ENCODE measurements at regions not wholly inside any gene's neighbourhood (a gene's known extent, or its start where the extent isn't known, plus 50 kb on each side); places are given as distances from the start of the nearest gene placed in this dataset.

- WGBS (ENCODE audit: missing lambda C conversion rate) = 8% methylated on average over 3 of the region's 3 CpGs
- DNase-seq (ENCODE audit: low read depth in 1 of 2, low spot score in 1 of 2) = no peak
- no peak for FAIRE-seq
- ATAC-seq = no peak
- TF ChIP-seq POLR2A (IDR thresholded peaks at IDR 0.05; ENCODE audit: low read length) (no peak), EHF (CRISPR knock-in tag; IDR thresholded peaks at IDR 0.05) (no peak), CEBPB (IDR thresholded peaks at IDR 0.05) (no peak), TP53 (CRISPR knock-in tag; IDR thresholded peaks at IDR 0.05) (no peak), MAFK (IDR thresholded peaks at IDR 0.05; ENCODE audit: partially characterized antibody) (no peak), GATA3 (IDR thresholded peaks at IDR 0.05; ENCODE audit: borderline replicate concordance) (no peak), TFCP2L1 (CRISPR knock-in tag; IDR thresholded peaks at IDR 0.05) (no peak), FOSB (CRISPR knock-in tag; IDR thresholded peaks at IDR 0.05) (no peak), ZNF302 (CRISPR knock-in tag; IDR thresholded peaks at IDR 0.05) (no peak)
- TF ChIP-seq, protein P1, sequence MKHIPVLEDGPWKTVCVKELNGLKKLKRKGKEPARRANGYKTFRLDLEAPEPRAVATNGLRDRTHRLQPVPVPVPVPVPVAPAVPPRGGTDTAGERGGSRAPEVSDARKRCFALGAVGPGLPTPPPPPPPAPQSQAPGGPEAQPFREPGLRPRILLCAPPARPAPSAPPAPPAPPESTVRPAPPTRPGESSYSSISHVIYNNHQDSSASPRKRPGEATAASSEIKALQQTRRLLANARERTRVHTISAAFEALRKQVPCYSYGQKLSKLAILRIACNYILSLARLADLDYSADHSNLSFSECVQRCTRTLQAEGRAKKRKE (CRISPR knock-in tag; IDR thresholded peaks at IDR 0.05; ENCODE audit: low read depth) = no peak
- TF ChIP-seq, protein P2, sequence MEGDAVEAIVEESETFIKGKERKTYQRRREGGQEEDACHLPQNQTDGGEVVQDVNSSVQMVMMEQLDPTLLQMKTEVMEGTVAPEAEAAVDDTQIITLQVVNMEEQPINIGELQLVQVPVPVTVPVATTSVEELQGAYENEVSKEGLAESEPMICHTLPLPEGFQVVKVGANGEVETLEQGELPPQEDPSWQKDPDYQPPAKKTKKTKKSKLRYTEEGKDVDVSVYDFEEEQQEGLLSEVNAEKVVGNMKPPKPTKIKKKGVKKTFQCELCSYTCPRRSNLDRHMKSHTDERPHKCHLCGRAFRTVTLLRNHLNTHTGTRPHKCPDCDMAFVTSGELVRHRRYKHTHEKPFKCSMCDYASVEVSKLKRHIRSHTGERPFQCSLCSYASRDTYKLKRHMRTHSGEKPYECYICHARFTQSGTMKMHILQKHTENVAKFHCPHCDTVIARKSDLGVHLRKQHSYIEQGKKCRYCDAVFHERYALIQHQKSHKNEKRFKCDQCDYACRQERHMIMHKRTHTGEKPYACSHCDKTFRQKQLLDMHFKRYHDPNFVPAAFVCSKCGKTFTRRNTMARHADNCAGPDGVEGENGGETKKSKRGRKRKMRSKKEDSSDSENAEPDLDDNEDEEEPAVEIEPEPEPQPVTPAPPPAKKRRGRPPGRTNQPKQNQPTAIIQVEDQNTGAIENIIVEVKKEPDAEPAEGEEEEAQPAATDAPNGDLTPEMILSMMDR (IDR thresholded peaks at IDR 0.05) = no peak
- TF ChIP-seq, protein P3, sequence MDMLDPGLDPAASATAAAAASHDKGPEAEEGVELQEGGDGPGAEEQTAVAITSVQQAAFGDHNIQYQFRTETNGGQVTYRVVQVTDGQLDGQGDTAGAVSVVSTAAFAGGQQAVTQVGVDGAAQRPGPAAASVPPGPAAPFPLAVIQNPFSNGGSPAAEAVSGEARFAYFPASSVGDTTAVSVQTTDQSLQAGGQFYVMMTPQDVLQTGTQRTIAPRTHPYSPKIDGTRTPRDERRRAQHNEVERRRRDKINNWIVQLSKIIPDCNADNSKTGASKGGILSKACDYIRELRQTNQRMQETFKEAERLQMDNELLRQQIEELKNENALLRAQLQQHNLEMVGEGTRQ (IDR thresholded peaks at IDR 0.05) = no peak
- no peaks in the 10 kb centered on the region for H3K4me1 ChIP-seq
- CTCF ChIA-PET = interaction anchor here (1.2 kb wide), 1 partner anchor 1042 kb away, joined by 3 read pairs; no protein-coding TSS in a partner anchor
- no peak overlapping the region for H3K27ac ChIP-seq
- no peak overlapping the region for H3K4me2 ChIP-seq
- POLR2A ChIA-PET = no interaction called here
- no peaks in the 10 kb centered on the region for H3K9me3 ChIP-seq
- H3K4me3 ChIP-seq = no peak overlapping the region
These were observed 115.5 kb upstream of the IRX5 start for GRCh38 chr16:54815177-54815576.

DNA sequence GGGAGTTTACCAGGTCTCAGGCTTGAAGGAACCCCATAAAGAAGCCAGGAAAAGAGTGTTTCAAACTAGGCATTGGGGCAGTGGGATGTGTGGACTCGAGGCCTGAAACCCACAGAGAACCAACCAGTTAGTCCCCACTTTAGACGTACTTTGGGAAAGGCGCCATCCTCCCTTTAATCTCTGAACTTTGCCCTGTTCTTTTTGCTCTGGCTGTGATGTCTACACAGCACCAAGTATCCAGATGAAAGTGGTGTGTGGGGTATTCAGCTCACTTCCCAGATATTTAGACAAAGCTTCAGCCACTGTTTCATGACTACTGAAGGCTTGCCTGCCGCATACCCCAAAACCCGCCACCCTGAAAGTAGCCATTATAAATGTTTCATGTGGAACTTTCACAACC, 116.9 kb upstream of the IRX5 start:
- no peak for DNase-seq (ENCODE audit: low read depth in 1 of 2, low spot score in 1 of 2)
- H3K4me2 ChIP-seq = no peak overlapping the region
- no peak overlapping the region for H3K27ac ChIP-seq
- TF ChIP-seq MAZ (IDR thresholded peaks at IDR 0.05; ENCODE audit: borderline replicate concordance, low read depth, low read length) = no peak
- no peak for TF ChIP-seq RARB (CRISPR knock-in tag; IDR thresholded peaks at IDR 0.05)
- no peak for TF ChIP-seq HES2 (IDR thresholded peaks at IDR 0.05)
- TF ChIP-seq RFX5 (IDR thresholded peaks at IDR 0.05) = no peak
- TF ChIP-seq FOSB (CRISPR knock-in tag; IDR thresholded peaks at IDR 0.05) = no peak
- no peak for TF ChIP-seq MYC (IDR thresholded peaks at IDR 0.05; ENCODE audit: borderline replicate concordance, low read length)
- no peak for TF ChIP-seq HDAC2 (IDR thresholded peaks at IDR 0.05)
- no peak for TF ChIP-seq FOXS1 (CRISPR knock-in tag; IDR thresholded peaks at IDR 0.05)
- no peak for TF ChIP-seq TFCP2L1 (CRISPR knock-in tag; IDR thresholded peaks at IDR 0.05)
- no peak for TF ChIP-seq CBX8 (IDR thresholded peaks at IDR 0.05)
- TF ChIP-seq EHF (CRISPR knock-in tag; IDR thresholded peaks at IDR 0.05) = no peak
- TF ChIP-seq, protein P1 (CRISPR knock-in tag; IDR thresholded peaks at IDR 0.05; ENCODE audit: low read depth) = no peak
- TF ChIP-seq JUN (IDR thresholded peaks at IDR 0.05) = no peak
- TF ChIP-seq, protein P4, sequence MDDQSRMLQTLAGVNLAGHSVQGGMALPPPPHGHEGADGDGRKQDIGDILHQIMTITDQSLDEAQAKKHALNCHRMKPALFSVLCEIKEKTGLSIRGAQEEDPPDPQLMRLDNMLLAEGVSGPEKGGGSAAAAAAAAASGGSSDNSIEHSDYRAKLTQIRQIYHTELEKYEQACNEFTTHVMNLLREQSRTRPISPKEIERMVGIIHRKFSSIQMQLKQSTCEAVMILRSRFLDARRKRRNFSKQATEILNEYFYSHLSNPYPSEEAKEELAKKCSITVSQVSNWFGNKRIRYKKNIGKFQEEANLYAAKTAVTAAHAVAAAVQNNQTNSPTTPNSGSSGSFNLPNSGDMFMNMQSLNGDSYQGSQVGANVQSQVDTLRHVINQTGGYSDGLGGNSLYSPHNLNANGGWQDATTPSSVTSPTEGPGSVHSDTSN (IDR thresholded peaks at IDR 0.05) = no peak
- no peaks in the 10 kb centered on the region for H3K4me1 ChIP-seq
- ChIA-PET CTCF (interaction anchor here (0.7 kb wide), 1 partner anchor 125 kb away, joined by 3 read pairs; no protein-coding TSS in a partner anchor), POLR2A (no interaction called here)
- H3K4me3 ChIP-seq = no peak overlapping the region
- ATAC-seq = no peak
- no peaks in the 10 kb centered on the region for H3K9me3 ChIP-seq
- FAIRE-seq = no peak
- WGBS (ENCODE audit: missing lambda C conversion rate) = 53% methylated on average over 5 of the region's 5 CpGs

Data from A549 (cell line).